WTC11 (cell line): ENCODE measurements at regions not wholly inside any gene's neighbourhood (a gene's known extent, or its start where the extent isn't known, plus 50 kb on each side); places are given as distances from the start of the nearest gene placed in this dataset.

Experiments
- ATAC-seq: fragments of 200-7000 bp; cut with Tn5 transposase; 2 replicates; pipeline ENCODE4 v1.10.0; 2021; ENCODE audit warnings: mild to moderate bottlenecking, moderate library complexity
- CTCF ChIA-PET: fragments of 300-600 bp; sonication (Branson Sonifier 250); formaldehyde crosslinking; loops from one replicate; lab custom pipeline; 2021; ENCODE audit warnings: antibody characterized with exemption; lab: Charles Lee
- POLR2A ChIA-PET: fragments of 350-600 bp; sonication (Branson Sonifier 250); formaldehyde crosslinking; loops from one replicate; lab custom pipeline; 2021; ENCODE audit warnings: antibody characterized with exemption; lab: Charles Lee
- DNase-seq: peaks from one replicate; pipeline ENCODE4 v3.0.0; 2021; ENCODE audit warnings: low spot score
- H3K27ac Mint-ChIP-seq: 2 replicates; pipeline ENCODE4 v1.8.0; 2021; ENCODE audit warnings: mixed read lengths
- H3K27me3 Mint-ChIP-seq: 2 replicates; pipeline ENCODE4 v1.8.0; 2021; ENCODE audit warnings: low read depth, mild to moderate bottlenecking, moderate library complexity, mixed read lengths
- H3K36me3 Mint-ChIP-seq: 2 replicates; pipeline ENCODE4 v1.8.0; 2021; ENCODE audit warnings: mixed read lengths
- H3K4me1 Mint-ChIP-seq: 2 replicates; pipeline ENCODE4 v1.8.0; 2022; ENCODE audit warnings: mixed read lengths
- H3K4me3 Mint-ChIP-seq: 2 replicates; pipeline ENCODE4 v1.8.0; 2021; ENCODE audit warnings: mild to moderate bottlenecking, moderate library complexity, mixed read lengths
- H3K9me3 Mint-ChIP-seq: 2 replicates; pipeline ENCODE4 v1.8.0; 2021; ENCODE audit warnings: mixed read lengths
- ETV6 ChIP-seq: sonication (generic); formaldehyde crosslinking; IDR thresholded peaks from 2 replicates; pipeline ENCODE4 v1.8.1; 2022; ENCODE audit warnings: mild to moderate bottlenecking, missing genetic modification reagents
- JAZF1 ChIP-seq: fragments of 250-450 bp; sonication (Bioruptor Pico); IDR thresholded peaks from 2 replicates; pipeline ENCODE4 v1.9.0; 2021; ENCODE audit warnings: moderate library complexity, mild to moderate bottlenecking, inconsistent platforms
- NFATC4 ChIP-seq: fragments of 250-450 bp; sonication (Bioruptor Pico); IDR thresholded peaks from 2 replicates; pipeline ENCODE4 v1.9.0; 2021; ENCODE audit warnings: mild to moderate bottlenecking
- SP1 ChIP-seq: sonication (generic); formaldehyde crosslinking; conservative IDR thresholded peaks from 2 replicates; pipeline ENCODE4 v1.8.1; 2022; ENCODE audit warnings: missing genetic modification reagents
- ZBTB21 ChIP-seq: sonication (generic); formaldehyde crosslinking; IDR thresholded peaks from 2 replicates; pipeline ENCODE4 v1.8.1; 2023; ENCODE audit warnings: mild to moderate bottlenecking, missing genetic modification reagents, borderline replicate concordance
- ZNF396 ChIP-seq: fragments of 250-450 bp; sonication (Bioruptor Pico); IDR thresholded peaks from 2 replicates; pipeline ENCODE4 v1.8.0; 2021; ENCODE audit warnings: mild to moderate bottlenecking, moderate library complexity, borderline replicate concordance
- ZNF416 ChIP-seq: fragments of 250-450 bp; sonication (Bioruptor Pico); IDR thresholded peaks from 2 replicates; pipeline ENCODE4 v1.9.0; 2021; ENCODE audit warnings: mild to moderate bottlenecking, inconsistent platforms
- TF ChIP-seq, protein P1 (sequence below): sonication (generic); formaldehyde crosslinking; IDR thresholded peaks from 2 replicates; pipeline ENCODE4 v1.8.1; 2022; ENCODE audit warnings: missing genetic modification reagents, borderline replicate concordance
- TF ChIP-seq, protein P2 (sequence below): sonication (generic); formaldehyde crosslinking; IDR thresholded peaks from 2 replicates; pipeline ENCODE4 v1.8.1; 2022; ENCODE audit warnings: mild to moderate bottlenecking, missing genetic modification reagents, moderate library complexity, borderline replicate concordance
- TF ChIP-seq, protein P3 (sequence below): sonication (generic); formaldehyde crosslinking; IDR thresholded peaks from 2 replicates; pipeline ENCODE4 v1.8.0; 2022; ENCODE audit warnings: mild to moderate bottlenecking, missing genetic modification reagents
- TF ChIP-seq, protein P4 (sequence below): fragments of 200-600 bp; IDR thresholded peaks from 2 replicates; pipeline ENCODE4 v1.8.0; 2022; ENCODE audit warnings: antibody characterized with exemption
- TF ChIP-seq, protein P5 (sequence below): sonication (generic); formaldehyde crosslinking; IDR thresholded peaks from 2 replicates; pipeline ENCODE4 v1.8.1; 2023; ENCODE audit warnings: mild to moderate bottlenecking, missing genetic modification reagents, moderate library complexity
- TF ChIP-seq, protein P6 (sequence below): sonication (generic); formaldehyde crosslinking; IDR thresholded peaks from 2 replicates; pipeline ENCODE4 v1.8.1; 2022; ENCODE audit warnings: low read depth, mild to moderate bottlenecking, moderate library complexity, missing genetic modification reagents, borderline replicate concordance
- TF ChIP-seq, protein P7 (sequence below): fragments of 250-450 bp; sonication (Bioruptor Pico); IDR thresholded peaks from 2 replicates; pipeline ENCODE4 v2.1.2; 2022; ENCODE audit warnings: mild to moderate bottlenecking, moderate library complexity

DNA sequence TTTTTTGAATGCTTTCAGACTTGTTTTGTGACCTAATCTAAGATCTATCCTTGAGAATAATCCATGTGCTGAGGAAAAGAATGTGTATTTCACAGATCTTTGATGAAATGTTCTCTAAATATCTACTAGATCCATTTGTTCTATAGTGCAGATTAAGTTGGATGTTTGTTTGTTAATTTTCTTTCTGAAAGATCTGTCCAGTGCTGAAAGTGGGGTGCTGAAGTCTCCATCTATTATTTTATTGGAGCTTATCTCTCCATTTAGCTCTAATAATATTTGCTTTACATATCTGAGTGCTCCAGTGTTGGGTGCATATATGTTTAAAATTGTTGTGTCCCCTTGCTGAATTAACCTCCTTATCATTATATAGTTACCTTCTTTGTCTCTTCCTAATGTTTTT lies 303.6 kb downstream of the HTR1B start:
- TF ChIP-seq ZNF416, result no peak
- no peak for TF ChIP-seq NFATC4
- TF ChIP-seq, protein P1, sequence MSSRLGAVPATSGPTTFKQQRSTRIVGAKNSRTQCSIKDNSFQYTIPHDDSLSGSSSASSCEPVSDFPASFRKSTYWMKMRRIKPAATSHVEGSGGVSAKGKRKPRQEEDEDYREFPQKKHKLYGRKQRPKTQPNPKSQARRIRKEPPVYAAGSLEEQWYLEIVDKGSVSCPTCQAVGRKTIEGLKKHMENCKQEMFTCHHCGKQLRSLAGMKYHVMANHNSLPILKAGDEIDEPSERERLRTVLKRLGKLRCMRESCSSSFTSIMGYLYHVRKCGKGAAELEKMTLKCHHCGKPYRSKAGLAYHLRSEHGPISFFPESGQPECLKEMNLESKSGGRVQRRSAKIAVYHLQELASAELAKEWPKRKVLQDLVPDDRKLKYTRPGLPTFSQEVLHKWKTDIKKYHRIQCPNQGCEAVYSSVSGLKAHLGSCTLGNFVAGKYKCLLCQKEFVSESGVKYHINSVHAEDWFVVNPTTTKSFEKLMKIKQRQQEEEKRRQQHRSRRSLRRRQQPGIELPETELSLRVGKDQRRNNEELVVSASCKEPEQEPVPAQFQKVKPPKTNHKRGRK (CRISPR knock-in tag), result no peak
- TF ChIP-seq SP1 (CRISPR knock-in tag), result no peak
- TF ChIP-seq, protein P2, sequence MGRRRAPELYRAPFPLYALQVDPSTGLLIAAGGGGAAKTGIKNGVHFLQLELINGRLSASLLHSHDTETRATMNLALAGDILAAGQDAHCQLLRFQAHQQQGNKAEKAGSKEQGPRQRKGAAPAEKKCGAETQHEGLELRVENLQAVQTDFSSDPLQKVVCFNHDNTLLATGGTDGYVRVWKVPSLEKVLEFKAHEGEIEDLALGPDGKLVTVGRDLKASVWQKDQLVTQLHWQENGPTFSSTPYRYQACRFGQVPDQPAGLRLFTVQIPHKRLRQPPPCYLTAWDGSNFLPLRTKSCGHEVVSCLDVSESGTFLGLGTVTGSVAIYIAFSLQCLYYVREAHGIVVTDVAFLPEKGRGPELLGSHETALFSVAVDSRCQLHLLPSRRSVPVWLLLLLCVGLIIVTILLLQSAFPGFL (CRISPR knock-in tag), result no peak
- TF ChIP-seq, protein P3, sequence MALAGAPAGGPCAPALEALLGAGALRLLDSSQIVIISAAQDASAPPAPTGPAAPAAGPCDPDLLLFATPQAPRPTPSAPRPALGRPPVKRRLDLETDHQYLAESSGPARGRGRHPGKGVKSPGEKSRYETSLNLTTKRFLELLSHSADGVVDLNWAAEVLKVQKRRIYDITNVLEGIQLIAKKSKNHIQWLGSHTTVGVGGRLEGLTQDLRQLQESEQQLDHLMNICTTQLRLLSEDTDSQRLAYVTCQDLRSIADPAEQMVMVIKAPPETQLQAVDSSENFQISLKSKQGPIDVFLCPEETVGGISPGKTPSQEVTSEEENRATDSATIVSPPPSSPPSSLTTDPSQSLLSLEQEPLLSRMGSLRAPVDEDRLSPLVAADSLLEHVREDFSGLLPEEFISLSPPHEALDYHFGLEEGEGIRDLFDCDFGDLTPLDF (CRISPR knock-in tag), result no peak
- TF ChIP-seq JAZF1 (CRISPR knock-in tag), result no peak
- TF ChIP-seq ZBTB21, result no peak
- TF ChIP-seq ETV6 (CRISPR knock-in tag), result no peak
- Mint-ChIP-seq H3K9me3 (peaks cover 14% of the 10 kb centered on the region), H3K36me3 (no peaks in the 10 kb centered on the region), H3K27ac (no peak overlapping the region), H3K27me3 (no peaks in the 10 kb centered on the region; the same call in 1 of the 2 replicates), H3K4me1 (no peaks in the 10 kb centered on the region), H3K4me3 (no peak overlapping the region)
- DNase-seq (no peak), ATAC-seq (no peak)
- ChIA-PET CTCF (no interaction called here), POLR2A (no interaction called here)

DNA sequence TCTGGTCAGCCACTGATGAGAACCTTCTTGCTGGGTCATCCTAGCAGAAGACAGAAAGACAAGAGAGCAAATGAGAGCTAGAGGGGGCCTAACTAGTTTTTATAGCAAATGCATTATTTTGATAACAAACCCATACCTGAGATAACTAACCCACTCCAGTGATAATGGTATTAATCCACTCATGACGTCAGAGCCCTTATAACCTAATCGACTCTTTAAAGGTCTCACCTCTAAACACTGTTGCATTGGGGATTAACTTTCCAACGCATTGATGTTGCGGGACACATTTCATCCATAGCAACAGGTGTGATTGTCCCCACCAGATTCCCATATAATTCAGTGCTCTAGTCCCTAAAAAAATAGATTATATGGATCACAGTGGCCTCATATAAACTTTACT lies 312.1 kb downstream of the HTR1B start:
- Mint-ChIP-seq H3K36me3 (no peaks in the 10 kb centered on the region), H3K4me3 (no peak overlapping the region), H3K4me1 (no peaks in the 10 kb centered on the region), H3K27me3 (no peaks in the 10 kb centered on the region), H3K27ac (no peak overlapping the region), H3K9me3 (no peaks in the 10 kb centered on the region)
- ATAC-seq (no peak), DNase-seq (no peak)
- CTCF ChIA-PET, result no interaction called here
- POLR2A ChIA-PET, result no interaction called here
- TF ChIP-seq, protein P4, sequence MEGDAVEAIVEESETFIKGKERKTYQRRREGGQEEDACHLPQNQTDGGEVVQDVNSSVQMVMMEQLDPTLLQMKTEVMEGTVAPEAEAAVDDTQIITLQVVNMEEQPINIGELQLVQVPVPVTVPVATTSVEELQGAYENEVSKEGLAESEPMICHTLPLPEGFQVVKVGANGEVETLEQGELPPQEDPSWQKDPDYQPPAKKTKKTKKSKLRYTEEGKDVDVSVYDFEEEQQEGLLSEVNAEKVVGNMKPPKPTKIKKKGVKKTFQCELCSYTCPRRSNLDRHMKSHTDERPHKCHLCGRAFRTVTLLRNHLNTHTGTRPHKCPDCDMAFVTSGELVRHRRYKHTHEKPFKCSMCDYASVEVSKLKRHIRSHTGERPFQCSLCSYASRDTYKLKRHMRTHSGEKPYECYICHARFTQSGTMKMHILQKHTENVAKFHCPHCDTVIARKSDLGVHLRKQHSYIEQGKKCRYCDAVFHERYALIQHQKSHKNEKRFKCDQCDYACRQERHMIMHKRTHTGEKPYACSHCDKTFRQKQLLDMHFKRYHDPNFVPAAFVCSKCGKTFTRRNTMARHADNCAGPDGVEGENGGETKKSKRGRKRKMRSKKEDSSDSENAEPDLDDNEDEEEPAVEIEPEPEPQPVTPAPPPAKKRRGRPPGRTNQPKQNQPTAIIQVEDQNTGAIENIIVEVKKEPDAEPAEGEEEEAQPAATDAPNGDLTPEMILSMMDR, result no peak
- TF ChIP-seq, protein P5, sequence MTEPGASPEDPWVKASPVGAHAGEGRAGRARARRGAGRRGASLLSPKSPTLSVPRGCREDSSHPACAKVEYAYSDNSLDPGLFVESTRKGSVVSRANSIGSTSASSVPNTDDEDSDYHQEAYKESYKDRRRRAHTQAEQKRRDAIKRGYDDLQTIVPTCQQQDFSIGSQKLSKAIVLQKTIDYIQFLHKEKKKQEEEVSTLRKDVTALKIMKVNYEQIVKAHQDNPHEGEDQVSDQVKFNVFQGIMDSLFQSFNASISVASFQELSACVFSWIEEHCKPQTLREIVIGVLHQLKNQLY, result no peak
- TF ChIP-seq, protein P6, sequence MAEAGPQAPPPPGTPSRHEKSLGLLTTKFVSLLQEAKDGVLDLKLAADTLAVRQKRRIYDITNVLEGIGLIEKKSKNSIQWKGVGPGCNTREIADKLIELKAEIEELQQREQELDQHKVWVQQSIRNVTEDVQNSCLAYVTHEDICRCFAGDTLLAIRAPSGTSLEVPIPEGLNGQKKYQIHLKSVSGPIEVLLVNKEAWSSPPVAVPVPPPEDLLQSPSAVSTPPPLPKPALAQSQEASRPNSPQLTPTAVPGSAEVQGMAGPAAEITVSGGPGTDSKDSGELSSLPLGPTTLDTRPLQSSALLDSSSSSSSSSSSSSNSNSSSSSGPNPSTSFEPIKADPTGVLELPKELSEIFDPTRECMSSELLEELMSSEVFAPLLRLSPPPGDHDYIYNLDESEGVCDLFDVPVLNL (CRISPR knock-in tag), result no peak
- TF ChIP-seq, protein P7, sequence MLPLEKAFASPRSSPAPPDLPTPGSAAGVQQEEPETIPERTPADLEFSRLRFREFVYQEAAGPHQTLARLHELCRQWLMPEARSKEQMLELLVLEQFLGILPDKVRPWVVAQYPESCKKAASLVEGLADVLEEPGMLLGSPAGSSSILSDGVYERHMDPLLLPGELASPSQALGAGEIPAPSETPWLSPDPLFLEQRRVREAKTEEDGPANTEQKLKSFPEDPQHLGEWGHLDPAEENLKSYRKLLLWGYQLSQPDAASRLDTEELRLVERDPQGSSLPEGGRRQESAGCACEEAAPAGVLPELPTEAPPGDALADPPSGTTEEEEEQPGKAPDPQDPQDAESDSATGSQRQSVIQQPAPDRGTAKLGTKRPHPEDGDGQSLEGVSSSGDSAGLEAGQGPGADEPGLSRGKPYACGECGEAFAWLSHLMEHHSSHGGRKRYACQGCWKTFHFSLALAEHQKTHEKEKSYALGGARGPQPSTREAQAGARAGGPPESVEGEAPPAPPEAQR (CRISPR knock-in tag), result no peak
- no peak for TF ChIP-seq ZNF396 (CRISPR knock-in tag)
